Kidney capillary endothelial cell (primary cell): ENCODE measurements at regions not wholly inside any gene's neighbourhood (a gene's known extent, or its start where the extent isn't known, plus 50 kb on each side); places are given as distances from the start of the nearest gene placed in this dataset.

ENCODE experiments used
- DNase-seq: peaks from one replicate; pipeline ENCODE4 v3.0.0-alpha.2; 2018; ENCODE audit warnings: low spot score

GRCh38 chr3:99500485-99500884 lies 137.9 kb upstream of the COL8A1 start:
- no peak for DNase-seq

DNA sequence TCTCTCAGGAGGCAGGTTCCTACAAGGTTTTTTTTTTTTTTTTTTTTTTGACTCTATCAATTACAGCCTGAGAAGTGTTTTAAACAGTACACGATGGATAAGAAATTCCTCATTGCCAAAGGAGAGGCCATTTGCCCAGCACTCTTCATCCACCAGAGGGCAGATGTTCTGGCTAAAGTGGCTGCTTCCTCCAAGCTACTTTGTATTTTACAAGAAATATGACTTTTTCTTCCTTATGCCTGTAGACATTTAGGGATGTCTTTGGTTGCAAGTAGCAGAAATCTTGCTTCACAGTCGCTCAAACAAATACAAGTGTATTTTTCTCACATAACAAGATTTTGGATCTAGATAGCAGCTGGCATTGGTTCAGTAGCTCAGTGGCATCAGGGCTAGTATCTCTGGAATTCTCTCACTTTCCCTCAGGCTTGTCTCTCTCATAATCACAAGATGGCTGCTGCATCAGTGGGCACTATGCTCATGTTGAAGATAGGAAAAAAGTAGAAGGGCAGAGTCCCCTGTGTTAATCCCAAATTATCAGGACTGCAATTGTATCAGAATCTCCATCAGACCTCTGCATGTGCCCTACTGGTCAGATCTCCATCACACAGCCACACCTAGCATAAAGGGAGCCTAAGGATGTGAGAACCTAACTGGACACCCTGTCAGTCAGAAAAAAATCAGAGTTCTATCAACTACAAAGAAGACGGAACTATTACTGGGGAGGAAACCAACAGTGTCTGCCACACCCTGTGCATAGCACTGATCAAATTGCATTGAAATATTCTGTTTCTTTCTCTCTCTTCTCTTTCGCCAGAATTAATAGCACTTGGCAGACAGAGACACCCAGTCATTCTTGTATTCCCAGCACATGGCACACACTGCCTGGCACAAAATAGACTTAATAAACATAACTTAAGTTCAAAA lies 138.9 kb upstream of the COL8A1 start:
- DNase-seq = peak; percentile 59

- DNase-seq = no peak
Measured at GRCh38 chr3:99498550-99499234, 139.7 kb upstream of the COL8A1 start.

- no peak for DNase-seq
Measured at GRCh38 chr3:99487894-99488293, 150.5 kb upstream of the COL8A1 start.

- no peak for DNase-seq
Measured at GRCh38 chr3:99485286-99485685, 153.1 kb upstream of the COL8A1 start.

DNA sequence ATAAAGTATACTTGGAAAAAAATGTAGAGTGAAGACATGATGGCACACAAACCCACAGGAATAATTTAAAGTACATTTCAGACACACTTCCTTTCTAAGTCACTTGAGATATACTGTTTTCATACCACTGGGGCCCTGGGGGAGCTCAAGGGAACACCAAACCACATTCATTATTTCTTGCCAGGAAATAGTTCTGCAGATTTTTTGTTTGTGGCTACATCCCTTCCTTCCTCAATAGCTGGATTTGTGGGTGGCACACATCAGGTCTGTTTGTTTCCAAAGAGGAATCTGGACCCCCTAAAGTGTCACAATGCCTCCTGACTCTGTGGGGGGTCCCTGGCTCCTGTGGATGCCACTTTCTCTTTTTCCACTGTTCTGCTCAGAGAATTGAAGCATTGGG lies 153.5 kb upstream of the COL8A1 start:
- no peak for DNase-seq

DNA sequence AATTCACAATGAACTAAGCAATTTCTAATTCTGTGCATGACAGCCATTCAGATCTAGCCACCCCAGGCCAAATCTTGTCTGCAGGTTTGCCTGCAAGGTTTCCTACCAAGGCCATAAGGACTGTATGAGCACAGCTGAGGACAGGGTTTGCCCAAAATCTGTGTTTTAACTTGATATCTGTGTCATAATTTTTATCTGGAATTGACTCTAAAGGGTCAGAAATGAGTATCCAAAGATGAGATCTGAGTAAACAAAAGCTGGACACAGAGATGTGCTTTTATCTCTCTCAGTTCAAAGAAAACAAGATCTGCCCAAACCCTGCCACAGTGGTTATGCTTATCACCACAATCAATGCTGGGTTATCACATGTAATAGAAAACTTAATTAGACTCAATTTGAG lies 154.6 kb upstream of the COL8A1 start:
- DNase-seq = no peak

- DNase-seq = peak; percentile 34
Measured at GRCh38 chr3:99482191-99482590, 156.2 kb upstream of the COL8A1 start.

DNA sequence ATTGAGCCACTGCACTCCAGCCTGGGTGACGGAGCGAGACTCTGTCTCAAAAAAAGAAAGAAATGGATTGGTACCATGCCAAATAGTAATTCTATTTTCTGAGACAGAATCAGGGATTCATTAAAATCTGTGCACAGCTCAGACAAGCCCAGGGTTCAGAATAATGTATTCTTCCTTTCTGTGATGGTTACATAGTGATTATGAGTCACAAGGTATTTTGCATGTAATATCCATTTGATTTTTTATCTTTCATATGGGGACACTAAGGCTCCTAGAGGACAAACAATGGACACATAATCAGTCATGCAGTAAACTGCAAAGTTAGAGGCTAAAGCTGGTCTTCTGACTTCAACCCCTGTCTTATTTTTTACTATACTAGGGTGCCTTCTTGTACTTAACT lies 156.8 kb upstream of the COL8A1 start:
- no peak for DNase-seq

DNA sequence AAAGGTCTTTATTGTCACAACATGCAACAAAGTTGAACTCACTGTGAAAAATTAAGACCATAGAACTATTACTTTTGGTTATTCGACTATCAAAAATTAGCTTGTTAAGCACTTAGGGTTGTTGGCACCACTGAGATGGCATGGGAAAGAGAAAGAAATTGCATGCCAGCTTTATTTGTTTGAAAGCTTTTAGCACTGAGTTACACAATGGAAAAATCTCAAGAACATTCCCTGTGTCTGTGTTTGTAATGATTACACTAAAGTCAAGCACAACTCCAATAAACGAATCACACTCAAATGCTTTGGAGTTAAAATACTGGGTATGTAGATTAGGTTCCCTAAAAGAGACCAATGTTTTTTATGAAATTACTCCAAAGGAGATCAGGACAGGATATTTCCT lies 158.6 kb upstream of the COL8A1 start:
- no peak for DNase-seq

DNA sequence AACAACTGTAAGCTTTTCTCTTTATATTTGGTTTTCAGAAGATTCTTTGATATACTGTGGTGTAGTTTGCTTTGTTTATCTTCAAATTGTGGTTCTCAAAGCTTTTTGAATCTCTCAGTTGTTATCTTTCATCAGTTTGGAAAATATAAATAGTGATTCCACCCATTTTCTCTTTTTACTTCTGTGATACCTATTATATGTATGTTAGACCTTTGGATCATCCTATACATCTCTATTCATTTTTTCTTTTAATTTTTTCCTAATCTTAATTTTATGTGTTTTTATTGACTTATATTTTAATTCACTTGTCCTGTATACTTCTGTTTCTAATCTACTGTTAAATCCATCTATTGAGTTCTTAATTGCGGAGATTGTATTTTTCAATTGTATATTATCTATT lies 160.7 kb upstream of the COL8A1 start:
- DNase-seq = no peak

- no peak for DNase-seq
Measured at GRCh38 chr3:99475229-99475628, 163.2 kb upstream of the COL8A1 start.

GRCh38 chr3:99474776-99475175 lies 163.6 kb upstream of the COL8A1 start:
- no peak for DNase-seq

GRCh38 chr3:99473321-99473751 lies 165.1 kb upstream of the COL8A1 start:
- no peak for DNase-seq

DNA sequence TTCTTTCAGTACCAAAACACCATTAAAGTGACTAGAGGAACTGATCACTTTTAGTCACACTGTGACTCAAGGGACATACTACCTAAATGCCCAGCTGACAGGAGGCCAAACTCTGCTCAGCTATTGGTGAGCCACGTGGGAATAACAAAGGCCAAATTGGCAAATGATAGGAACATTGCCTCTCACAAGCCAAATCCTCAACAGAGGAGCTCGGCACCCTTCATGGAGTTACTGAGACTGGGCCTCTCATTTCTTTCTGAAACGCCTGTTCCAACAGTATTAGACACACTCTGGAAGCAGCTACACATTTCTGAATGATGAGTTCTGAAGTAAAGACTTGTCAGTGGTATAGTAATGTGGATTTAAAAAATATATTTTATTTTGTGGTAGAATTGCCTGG lies 166.0 kb upstream of the COL8A1 start:
- DNase-seq = no peak

GRCh38 chr3:99471353-99472323 lies 166.8 kb upstream of the COL8A1 start:
- DNase-seq = no peak

DNA sequence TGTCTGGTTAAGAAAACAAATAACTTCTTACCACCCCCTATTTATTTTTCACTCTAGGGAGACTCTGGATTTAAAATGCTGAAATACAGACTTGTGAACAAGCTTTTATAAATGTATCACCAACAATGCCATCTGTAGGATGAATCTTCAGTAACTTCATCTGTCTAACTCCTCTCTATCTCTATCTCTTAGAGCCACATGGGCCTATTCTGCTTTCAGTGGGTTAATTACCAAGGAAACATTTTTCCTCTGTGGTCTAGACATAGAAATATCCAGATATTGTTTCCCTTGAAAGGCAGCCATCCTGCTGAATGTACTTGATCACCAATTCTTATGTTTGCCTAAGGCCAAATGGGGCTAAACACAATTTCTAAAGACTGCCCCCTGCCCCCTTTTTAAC lies 167.6 kb upstream of the COL8A1 start:
- no peak for DNase-seq

- DNase-seq = no peak
Measured at GRCh38 chr3:99468918-99469317, 169.5 kb upstream of the COL8A1 start.

GRCh38 chr3:99467420-99467819 lies 171.0 kb upstream of the COL8A1 start:
- no peak for DNase-seq

DNA sequence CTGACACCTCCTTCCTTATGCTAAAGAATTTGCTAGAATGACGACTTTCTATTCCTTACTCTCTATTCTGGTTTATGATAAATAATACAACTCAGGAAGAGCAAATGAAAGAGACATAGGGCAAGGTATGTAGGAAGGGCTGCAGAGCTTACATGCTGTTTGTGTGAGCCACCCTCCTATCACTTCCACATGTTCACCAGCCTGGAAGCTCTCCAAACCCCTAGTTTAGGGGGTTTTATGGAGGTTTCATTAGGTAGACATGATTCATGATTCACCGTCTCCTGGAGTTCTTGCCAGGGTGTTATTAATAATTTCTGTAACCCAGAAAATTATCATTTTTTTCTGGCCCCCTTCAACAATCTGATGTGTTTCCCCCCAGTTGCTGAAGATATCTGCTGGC lies 172.1 kb upstream of the COL8A1 start:
- no peak for DNase-seq

DNA sequence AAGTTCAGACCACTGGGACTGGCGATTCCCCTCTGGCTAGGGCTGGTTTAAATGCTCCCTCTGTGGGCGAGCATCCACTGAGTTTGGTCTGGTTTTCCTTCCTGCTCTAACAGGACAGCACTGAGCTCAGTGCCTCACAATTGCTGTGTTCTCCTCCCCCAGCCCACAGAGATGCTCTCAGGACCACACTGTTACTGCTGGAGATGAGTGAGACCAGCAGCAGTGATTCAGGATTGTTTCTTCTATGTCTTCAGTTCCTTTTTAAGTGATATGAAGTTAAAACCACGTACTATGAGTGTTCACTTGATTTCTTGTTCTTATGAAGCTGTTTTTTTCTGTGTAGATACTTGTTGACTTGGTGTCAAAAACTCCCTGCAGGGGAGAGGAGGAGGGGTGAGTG lies 180.4 kb upstream of the COL8A1 start:
- DNase-seq = no peak

DNA sequence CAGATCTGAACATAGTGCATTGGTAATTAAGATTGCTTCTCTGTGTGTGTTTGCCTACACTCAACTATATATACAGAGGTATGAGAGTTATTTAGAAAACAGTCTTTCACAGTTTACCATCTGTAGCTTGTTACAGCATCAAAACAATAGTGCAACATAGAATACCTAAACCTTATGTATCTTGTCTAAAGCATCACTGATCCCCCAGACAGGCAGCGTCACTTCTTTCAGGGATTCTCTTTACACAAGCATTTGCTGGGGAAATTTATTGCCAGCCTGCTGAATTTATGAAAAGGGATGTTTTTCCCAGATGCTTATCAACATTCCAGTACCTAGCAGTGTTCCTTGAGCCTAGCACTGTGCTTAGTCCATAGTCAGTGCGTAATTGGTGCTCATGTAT lies 195.8 kb upstream of the COL8A1 start:
- no peak for DNase-seq
